Liver (tissue), 8 donors: ENCODE measurements at regions not wholly inside any gene's neighbourhood (a gene's known extent, or its start where the extent isn't known, plus 50 kb on each side); places are given as distances from the start of the nearest gene placed in this dataset.

ENCODE experiments used
- DNase-seq: peaks from one replicate; pipeline ENCODE4 v3.0.0-alpha.2; 2017; ENCODE audit warnings: low spot score
- H3K27ac ChIP-seq, 2 donors: one replicate each; pipeline ENCODE4 v1.7.0; 2013; ENCODE audit warnings: inconsistent platforms in 2 of 2, low read length in 2 of 2, control low read depth in 1 of 2, low read depth in 1 of 2, mild to moderate bottlenecking in 1 of 2
- H3K27me3 ChIP-seq, 4 donors: one replicate each; pipeline versions ENCODE4 v1.6.1 to v1.7.0; 2013; ENCODE audit warnings: low read length in 3 of 4, inconsistent platforms in 1 of 4, mild to moderate bottlenecking in 1 of 4, moderate library complexity in 1 of 4; ENCODE audit not compliant: control insufficient read depth in 4 of 4, insufficient read depth in 4 of 4
- H3K36me3 ChIP-seq, 4 donors: one replicate each; pipeline versions ENCODE4 v1.6.1 to v1.7.0; 2013; ENCODE audit warnings: low read length in 3 of 4, mild to moderate bottlenecking in 3 of 4, low read depth in 1 of 4, moderate library complexity in 1 of 4; ENCODE audit not compliant: control insufficient read depth in 4 of 4, insufficient read depth in 3 of 4
- H3K4me1 ChIP-seq, 4 donors: one replicate each; pipeline versions ENCODE4 v1.6.1 to v1.7.0; 2013; ENCODE audit warnings: low read length in 3 of 4, mild to moderate bottlenecking in 3 of 4, moderate library complexity in 1 of 4; ENCODE audit not compliant: control insufficient read depth in 4 of 4, insufficient read depth in 4 of 4
- H3K4me3 ChIP-seq, 3 donors: one replicate each; pipeline versions ENCODE4 v1.6.1 to v1.7.0; 2013; ENCODE audit warnings: low read length in 3 of 3, control low read depth in 1 of 3, low read depth in 1 of 3, mild to moderate bottlenecking in 1 of 3
- H3K9ac ChIP-seq, 2 donors: one replicate each; pipeline ENCODE4 v1.7.0; 2013; ENCODE audit warnings: low read length in 2 of 2, mild to moderate bottlenecking in 2 of 2, moderate library complexity in 2 of 2, control low read depth in 1 of 2, low read depth in 1 of 2
- H3K9me3 ChIP-seq, 4 donors: one replicate each; pipeline versions ENCODE4 v1.6.1 to v1.7.0; 2013; ENCODE audit warnings: low read length in 3 of 4; ENCODE audit not compliant: control insufficient read depth in 4 of 4
- ATF3 ChIP-seq: IDR thresholded peaks from 2 replicates; pipeline ENCODE4 v1.6.1; 2016; ENCODE audit warnings: antibody characterized with exemption
- CTCF ChIP-seq: fragments of 150-350 bp; IDR thresholded peaks from 2 replicates; pipeline ENCODE4 v1.5.1; 2017; ENCODE audit warnings: improper control_type of control experiment, low read depth, low read length; ENCODE audit not compliant: missing input control
- EGR1 ChIP-seq, 2 donors: IDR thresholded peaks; 2 replicates each; pipeline ENCODE4 v1.6.1; 2016 to 2018; ENCODE audit warnings: antibody characterized with exemption in 2 of 2, low read depth in 2 of 2
- FOXA1 ChIP-seq: IDR thresholded peaks from 2 replicates; pipeline ENCODE4 v1.6.1; 2016; ENCODE audit warnings: antibody characterized with exemption
- FOXA2 ChIP-seq: IDR thresholded peaks from 2 replicates; pipeline ENCODE4 v1.6.1; 2016; ENCODE audit warnings: antibody characterized with exemption
- GABPA ChIP-seq, 2 donors: IDR thresholded peaks in 1 of 2; conservative IDR thresholded peaks in 1 of 2; 2 replicates each; pipeline ENCODE4 v1.6.1; 2016; ENCODE audit warnings: antibody characterized with exemption in 2 of 2, mild to moderate bottlenecking in 1 of 2, moderate library complexity in 1 of 2
- HNF4A ChIP-seq, 2 donors: conservative IDR thresholded peaks; 2 replicates each; pipeline ENCODE4 v1.6.1; 2016; ENCODE audit warnings: antibody characterized with exemption in 2 of 2, mild to moderate bottlenecking in 2 of 2
- HNF4G ChIP-seq: IDR thresholded peaks from 2 replicates; pipeline ENCODE4 v1.6.1; 2016; ENCODE audit warnings: antibody characterized with exemption
- JUND ChIP-seq, 2 donors: IDR thresholded peaks; 2 replicates each; pipeline ENCODE4 v1.6.1; 2016; ENCODE audit warnings: antibody characterized with exemption in 2 of 2
- MAX ChIP-seq: IDR thresholded peaks from 2 replicates; pipeline ENCODE4 v1.6.1; 2016; ENCODE audit warnings: antibody characterized with exemption
- NR2F2 ChIP-seq: IDR thresholded peaks from 2 replicates; pipeline ENCODE4 v1.6.1; 2016; ENCODE audit warnings: antibody characterized with exemption
- RAD21 ChIP-seq, 2 donors: IDR thresholded peaks; 2 replicates each; pipeline ENCODE4 v1.6.1; 2016; ENCODE audit warnings: antibody characterized with exemption in 2 of 2, mild to moderate bottlenecking in 2 of 2
- RXRA ChIP-seq, 2 donors: IDR thresholded peaks; 2 replicates each; pipeline ENCODE4 v1.6.1; 2017 to 2018; ENCODE audit warnings: antibody characterized with exemption in 2 of 2, mild to moderate bottlenecking in 1 of 2
- SP1 ChIP-seq: IDR thresholded peaks from 2 replicates; pipeline ENCODE4 v1.6.1; 2018; ENCODE audit warnings: antibody characterized with exemption, mild to moderate bottlenecking
- TAF1 ChIP-seq: conservative IDR thresholded peaks from 2 replicates; pipeline ENCODE4 v1.6.1; 2016; ENCODE audit warnings: antibody characterized with exemption, mild to moderate bottlenecking
- YY1 ChIP-seq: IDR thresholded peaks from 2 replicates; pipeline ENCODE4 v1.6.1; 2016; ENCODE audit warnings: antibody characterized with exemption, mild to moderate bottlenecking
- WGBS: extraction: QIAGEN DNeasy Blood & Tissue Kit; methylation state at CpG from one replicate; pipeline ENCODE4 v1.1.7; 2013; 5-methylcytosine and 5-hydroxymethylcytosine counted together
- TF ChIP-seq, protein P1 (sequence below): IDR thresholded peaks from 2 replicates; pipeline ENCODE4 v1.6.1; 2016; ENCODE audit warnings: antibody characterized with exemption, mild to moderate bottlenecking
- TF ChIP-seq, protein P2 (sequence below): IDR thresholded peaks from 2 replicates; pipeline ENCODE4 v1.6.1; 2016; ENCODE audit warnings: antibody characterized with exemption
- donor health status: healthy.
- donor health status: healthy.
- donor health status: healthy.
- donor health status: healthy.
- donor health status: healthy.

DNA sequence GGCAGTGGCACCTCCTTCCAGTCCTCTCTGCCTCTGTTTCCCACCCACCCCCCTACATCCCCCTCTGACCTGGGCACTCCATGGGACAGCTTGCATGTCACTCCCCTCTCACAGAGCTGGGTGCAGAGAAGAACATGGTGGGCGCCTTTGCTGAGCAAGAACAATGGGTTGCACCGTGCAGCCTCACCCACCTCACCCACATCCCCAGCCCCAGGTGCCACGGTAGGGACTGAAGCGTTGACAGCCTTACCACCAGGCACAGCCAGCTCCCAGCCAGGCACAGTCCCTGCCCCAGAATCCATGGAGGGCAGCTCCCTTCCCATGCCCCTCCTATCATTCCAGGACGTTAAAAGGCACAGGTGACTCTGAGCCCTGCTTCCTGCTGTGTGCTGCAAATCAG, 93.1 kb upstream of the VSTM2B start:
- H3K9me3 ChIP-seq: no peaks in the 10 kb centered on the region
- no peak for TF ChIP-seq JUND (IDR thresholded peaks at IDR 0.05)
- no peaks in the 10 kb centered on the region for H3K27me3 ChIP-seq
- H3K36me3 ChIP-seq: no peaks in the 10 kb centered on the region
- no peak overlapping the region for H3K4me3 ChIP-seq
- no peak overlapping the region for H3K27ac ChIP-seq
- WGBS: 75% methylated on average over 5 of the region's 5 CpGs
- H3K4me1 ChIP-seq: no peaks in the 10 kb centered on the region
- no peak overlapping the region for H3K9ac ChIP-seq
- DNase-seq: no peak

GRCh38 chr19:29436591-29437103, 89.1 kb upstream of the VSTM2B start:
- 84% methylated on average over 11 of the region's 11 CpGs for WGBS
- TF ChIP-seq HNF4G (no peak), EGR1 (IDR thresholded peaks at IDR 0.05; ENCODE audit: low read depth in 2 of 2) (no peak), NR2F2 (no peak), ATF3 (no peak), MAX (no peak), FOXA1 (no peak)
- Histone ChIP-seq H3K4me1 (no peaks in the 10 kb centered on the region), H3K27ac (no peak overlapping the region), H3K4me3 (no peak overlapping the region), H3K9ac (no peak overlapping the region), H3K27me3 (no peaks in the 10 kb centered on the region), H3K9me3 (peaks cover 0 to 2% (median 0%) of the 10 kb centered on the region in 4 donors), H3K36me3 (no peaks in the 10 kb centered on the region)
- no peak for DNase-seq

DNA sequence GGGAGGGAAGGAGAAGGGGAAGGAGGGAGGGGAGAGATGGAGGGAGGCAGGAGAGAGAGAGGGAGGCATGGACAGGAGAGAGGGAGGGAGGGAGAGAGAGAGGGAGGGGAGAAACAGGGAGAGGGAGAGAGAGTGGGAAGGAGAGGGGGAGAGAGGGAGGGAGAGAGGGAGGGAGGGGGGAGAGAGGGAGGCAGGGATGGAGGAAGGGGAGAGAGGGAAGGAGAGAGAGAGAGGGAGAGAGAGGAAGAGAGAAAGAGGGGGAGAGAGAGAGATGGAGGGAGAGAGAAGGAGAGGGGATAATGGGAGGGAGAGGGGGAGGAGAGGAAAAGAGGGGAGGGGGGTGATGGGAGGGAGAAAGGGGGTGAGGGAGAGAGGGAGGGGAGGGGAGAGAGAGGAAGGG, 86.8 kb upstream of the VSTM2B start:
- Histone ChIP-seq H3K4me3 (no peak overlapping the region), H3K27ac (no peak overlapping the region), H3K9me3 (peaks cover 0 to 2% (median 0%) of the 10 kb centered on the region in 4 donors), H3K36me3 (no peaks in the 10 kb centered on the region), H3K9ac (no peak overlapping the region), H3K27me3 (no peaks in the 10 kb centered on the region), H3K4me1 (no peaks in the 10 kb centered on the region)
- DNase-seq: no peak
- TF ChIP-seq MAX: no peak
- TF ChIP-seq YY1: no peak
- no peak for TF ChIP-seq HNF4A (conservative IDR thresholded peaks at IDR 0.05)
- TF ChIP-seq ATF3: no peak
- TF ChIP-seq HNF4G: no peak
- no peak for TF ChIP-seq NR2F2
- TF ChIP-seq FOXA1: no peak
- TF ChIP-seq, protein P1, sequence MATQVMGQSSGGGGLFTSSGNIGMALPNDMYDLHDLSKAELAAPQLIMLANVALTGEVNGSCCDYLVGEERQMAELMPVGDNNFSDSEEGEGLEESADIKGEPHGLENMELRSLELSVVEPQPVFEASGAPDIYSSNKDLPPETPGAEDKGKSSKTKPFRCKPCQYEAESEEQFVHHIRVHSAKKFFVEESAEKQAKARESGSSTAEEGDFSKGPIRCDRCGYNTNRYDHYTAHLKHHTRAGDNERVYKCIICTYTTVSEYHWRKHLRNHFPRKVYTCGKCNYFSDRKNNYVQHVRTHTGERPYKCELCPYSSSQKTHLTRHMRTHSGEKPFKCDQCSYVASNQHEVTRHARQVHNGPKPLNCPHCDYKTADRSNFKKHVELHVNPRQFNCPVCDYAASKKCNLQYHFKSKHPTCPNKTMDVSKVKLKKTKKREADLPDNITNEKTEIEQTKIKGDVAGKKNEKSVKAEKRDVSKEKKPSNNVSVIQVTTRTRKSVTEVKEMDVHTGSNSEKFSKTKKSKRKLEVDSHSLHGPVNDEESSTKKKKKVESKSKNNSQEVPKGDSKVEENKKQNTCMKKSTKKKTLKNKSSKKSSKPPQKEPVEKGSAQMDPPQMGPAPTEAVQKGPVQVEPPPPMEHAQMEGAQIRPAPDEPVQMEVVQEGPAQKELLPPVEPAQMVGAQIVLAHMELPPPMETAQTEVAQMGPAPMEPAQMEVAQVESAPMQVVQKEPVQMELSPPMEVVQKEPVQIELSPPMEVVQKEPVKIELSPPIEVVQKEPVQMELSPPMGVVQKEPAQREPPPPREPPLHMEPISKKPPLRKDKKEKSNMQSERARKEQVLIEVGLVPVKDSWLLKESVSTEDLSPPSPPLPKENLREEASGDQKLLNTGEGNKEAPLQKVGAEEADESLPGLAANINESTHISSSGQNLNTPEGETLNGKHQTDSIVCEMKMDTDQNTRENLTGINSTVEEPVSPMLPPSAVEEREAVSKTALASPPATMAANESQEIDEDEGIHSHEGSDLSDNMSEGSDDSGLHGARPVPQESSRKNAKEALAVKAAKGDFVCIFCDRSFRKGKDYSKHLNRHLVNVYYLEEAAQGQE: no peak
- TF ChIP-seq SP1: no peak
- no peak for TF ChIP-seq CTCF
- no peak for TF ChIP-seq TAF1
- TF ChIP-seq GABPA (IDR thresholded peaks at IDR 0.05 in 1 of 2, conservative IDR thresholded peaks at IDR 0.05 in 1 of 2): no peak
- no peak for TF ChIP-seq RXRA (IDR thresholded peaks at IDR 0.05)
- TF ChIP-seq, protein P2, sequence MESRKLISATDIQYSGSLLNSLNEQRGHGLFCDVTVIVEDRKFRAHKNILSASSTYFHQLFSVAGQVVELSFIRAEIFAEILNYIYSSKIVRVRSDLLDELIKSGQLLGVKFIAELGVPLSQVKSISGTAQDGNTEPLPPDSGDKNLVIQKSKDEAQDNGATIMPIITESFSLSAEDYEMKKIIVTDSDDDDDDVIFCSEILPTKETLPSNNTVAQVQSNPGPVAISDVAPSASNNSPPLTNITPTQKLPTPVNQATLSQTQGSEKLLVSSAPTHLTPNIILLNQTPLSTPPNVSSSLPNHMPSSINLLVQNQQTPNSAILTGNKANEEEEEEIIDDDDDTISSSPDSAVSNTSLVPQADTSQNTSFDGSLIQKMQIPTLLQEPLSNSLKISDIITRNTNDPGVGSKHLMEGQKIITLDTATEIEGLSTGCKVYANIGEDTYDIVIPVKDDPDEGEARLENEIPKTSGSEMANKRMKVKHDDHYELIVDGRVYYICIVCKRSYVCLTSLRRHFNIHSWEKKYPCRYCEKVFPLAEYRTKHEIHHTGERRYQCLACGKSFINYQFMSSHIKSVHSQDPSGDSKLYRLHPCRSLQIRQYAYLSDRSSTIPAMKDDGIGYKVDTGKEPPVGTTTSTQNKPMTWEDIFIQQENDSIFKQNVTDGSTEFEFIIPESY: no peak
- TF ChIP-seq FOXA2: no peak
- no peak for TF ChIP-seq JUND (IDR thresholded peaks at IDR 0.05)
- no peak for TF ChIP-seq RAD21 (IDR thresholded peaks at IDR 0.05)
- no peak for TF ChIP-seq EGR1 (IDR thresholded peaks at IDR 0.05; ENCODE audit: low read depth in 2 of 2)
